Cerebellar cortex (tissue), 1 donor: ENCODE measurements at regions not wholly inside any gene's neighbourhood (a gene's known extent, or its start where the extent isn't known, plus 50 kb on each side); places are given as distances from the start of the nearest gene placed in this dataset.

ENCODE experiments used
- DNase-seq: peaks from one replicate; pipeline ENCODE4 v3.0.0-alpha.2; 2015; ENCODE audit warnings: low spot score

GRCh38 chr11:71310184-71310583 lies 57.8 kb upstream of the SHANK2 start:
- DNase-seq, result no peak

GRCh38 chr11:71309611-71310010 lies 57.2 kb upstream of the SHANK2 start:
- no peak for DNase-seq

GRCh38 chr11:71309181-71309580 lies 56.8 kb upstream of the SHANK2 start:
- no peak for DNase-seq

DNA sequence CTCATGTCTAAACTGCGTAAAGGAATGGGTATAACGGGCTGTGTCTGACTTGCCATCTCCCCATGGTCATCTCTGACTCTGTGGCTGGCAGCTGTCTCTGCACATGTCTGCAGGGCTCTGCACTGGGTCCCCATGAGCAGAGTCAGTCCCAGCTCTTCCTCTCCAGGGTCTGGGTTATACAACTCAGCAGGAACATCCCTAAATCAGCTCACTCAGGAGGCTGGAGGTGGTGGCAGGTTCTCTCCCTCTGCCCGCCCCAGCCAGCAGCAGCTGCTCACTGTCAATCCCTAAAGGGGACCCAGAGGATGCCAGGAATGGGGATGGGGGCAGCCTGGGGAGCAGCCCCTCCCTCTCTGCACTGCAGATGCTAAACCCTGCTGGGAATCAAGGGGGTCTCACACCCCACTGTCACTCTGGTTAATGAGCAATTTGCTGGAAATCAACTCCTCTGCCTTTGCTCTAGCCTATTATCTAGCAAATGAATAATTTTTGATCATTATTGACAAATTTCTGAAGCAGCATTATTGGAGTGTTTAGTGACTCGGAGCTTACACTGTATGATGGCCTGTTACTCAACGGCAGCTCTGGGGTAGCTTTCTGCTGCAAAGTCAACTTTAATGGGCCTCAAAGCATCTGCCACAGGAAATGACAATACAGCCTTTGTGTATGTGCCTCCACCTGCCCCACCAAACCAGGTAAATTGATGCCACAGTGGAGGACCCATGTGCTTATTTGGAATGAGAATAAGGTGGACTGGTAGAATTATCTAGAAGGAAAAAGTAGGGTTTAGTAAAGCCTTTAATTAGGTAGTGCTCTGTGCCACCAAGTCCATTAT lies 55.7 kb upstream of the SHANK2 start:
- DNase-seq, result no peak

GRCh38 chr11:71305451-71306125 lies 53.2 kb upstream of the SHANK2 start:
- DNase-seq, result no peak

DNA sequence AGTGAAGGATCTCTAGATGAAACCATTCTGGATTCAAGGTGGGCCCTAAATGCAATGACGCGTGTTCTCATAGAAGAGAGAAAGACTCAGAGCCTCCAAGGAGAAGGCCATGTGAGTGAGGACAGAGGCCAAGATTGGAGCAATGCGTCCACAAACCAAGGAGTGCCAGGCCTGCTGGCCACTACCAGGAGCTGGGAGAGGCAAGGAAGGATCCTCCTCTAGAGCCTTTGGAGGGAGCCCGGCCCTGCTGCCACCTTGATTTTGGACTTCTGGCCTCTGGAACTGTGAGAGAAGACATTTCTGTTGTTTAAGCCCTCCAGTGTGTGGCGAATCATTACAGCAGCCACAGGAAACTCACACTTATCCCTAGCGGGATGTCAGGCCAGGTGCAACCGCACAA lies 52.7 kb upstream of the SHANK2 start:
- DNase-seq, result no peak

DNA sequence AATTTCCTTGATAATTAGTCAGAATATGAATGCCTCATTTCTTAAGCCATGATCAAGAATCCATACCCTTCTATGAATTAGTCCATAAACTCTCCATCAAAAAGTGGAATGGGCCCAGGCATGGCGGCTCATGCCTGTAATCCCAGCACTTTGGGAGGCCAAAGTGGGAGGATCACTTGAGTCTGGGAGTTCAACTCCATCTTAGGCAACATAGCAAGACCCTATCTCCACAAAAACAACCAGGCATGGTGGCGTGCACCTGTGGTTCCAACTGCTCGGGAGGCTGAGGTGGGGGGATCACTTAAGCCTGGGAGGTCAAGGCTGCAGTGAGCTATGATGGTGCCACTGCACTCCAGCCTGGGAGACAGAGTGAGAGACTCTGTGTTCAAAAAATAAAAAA lies 52.1 kb upstream of the SHANK2 start:
- DNase-seq, result no peak

- no peak for DNase-seq
Measured at GRCh38 chr11:71304045-71304444, 51.7 kb upstream of the SHANK2 start.

DNA sequence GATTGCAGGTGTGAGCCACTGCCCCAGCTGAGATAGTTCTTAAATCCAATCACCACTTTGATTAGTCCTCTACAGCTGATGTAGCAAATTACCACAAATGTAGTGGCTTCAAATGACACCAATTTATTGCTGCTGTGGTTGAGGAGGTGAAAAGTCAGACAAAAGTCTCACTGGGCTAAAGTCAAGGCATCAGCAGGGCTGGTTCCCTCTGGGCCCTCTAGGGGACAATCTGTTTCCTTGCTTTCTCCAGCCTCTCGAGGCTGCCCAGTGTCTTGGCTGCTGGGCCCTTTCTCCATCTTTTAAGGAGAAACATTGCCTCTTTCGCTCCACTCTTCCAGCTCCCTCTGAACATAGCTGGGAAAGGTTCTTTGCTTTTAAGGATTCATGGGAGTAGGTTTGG lies 50.5 kb upstream of the SHANK2 start:
- DNase-seq, result no peak

DNA sequence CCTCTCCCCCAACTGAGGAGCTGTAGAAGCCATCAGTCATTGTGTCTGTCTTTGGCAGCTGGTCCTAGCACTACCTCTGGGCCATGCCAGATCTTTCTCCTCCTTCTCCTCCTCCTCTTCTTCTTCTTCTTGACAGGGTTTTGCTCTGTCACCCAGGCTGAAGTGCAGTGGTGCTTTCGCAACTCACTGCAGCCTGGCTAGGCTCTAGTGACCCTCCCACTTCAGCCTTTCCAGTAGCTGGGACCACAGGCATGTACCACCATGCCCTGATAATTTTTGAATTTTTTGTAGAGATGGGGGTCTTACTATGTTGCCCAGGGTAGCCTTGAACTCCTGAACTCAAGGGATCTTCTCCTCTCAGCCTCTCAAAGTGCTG lies 50.1 kb upstream of the SHANK2 start:
- DNase-seq, result no peak
